ENCODE measurements at regions not wholly inside any gene's neighbourhood (a gene's known extent, or its start where the extent isn't known, plus 50 kb on each side); places are given as distances from the start of the nearest gene placed in this dataset.

- no peak overlapping the region for H3K27ac ChIP-seq (ENCODE audit: low read depth)
- ATAC-seq = no peak
- H3K27me3 ChIP-seq (ENCODE audit: insufficient read depth) = no peaks in the 10 kb centered on the region
- H3K79me2 ChIP-seq (replicated peaks; ENCODE audit: insufficient read depth) = no peaks in the 10 kb centered on the region
- Mint-ChIP-seq H3K4me3 (no peak overlapping the region), H3K27me3 (ENCODE audit: insufficient read depth, low read depth, poor library complexity) (peaks cover 4% of the 10 kb centered on the region), H3K36me3 (ENCODE audit: low read depth) (no peaks in the 10 kb centered on the region), H3K27ac (no peak overlapping the region), H3K9me3 (no peaks in the 10 kb centered on the region; the same call in 2 of the 3 replicates), H3K4me1 (peaks cover 14% of the 10 kb centered on the region)
- H2AFZ ChIP-seq = no peak overlapping the region
- no peak overlapping the region for H3K4me3 ChIP-seq
- DNase-seq (ENCODE audit: low spot score) = no peak
- H3K4me2 ChIP-seq = no peak overlapping the region
- no peaks in the 10 kb centered on the region for H3F3A ChIP-seq (replicated peaks; ENCODE audit: low read depth)
- H3K4me1 ChIP-seq (ENCODE audit: insufficient read depth) = no peaks in the 10 kb centered on the region; the same call in 1 of the 2 replicates
- H4K20me1 ChIP-seq (replicated peaks; ENCODE audit: insufficient read depth) = no peaks in the 10 kb centered on the region
- TF ChIP-seq EZH2 (IDR thresholded peaks at IDR 0.05; ENCODE audit: low read depth, unreplicated experiment) = no peak
- no peak for TF ChIP-seq STAT1 (IDR thresholded peaks at IDR 0.05; ENCODE audit: unreplicated experiment)
- TF ChIP-seq ZNF114 (CRISPR knock-in tag; IDR thresholded peaks at IDR 0.05) = no peak
- TF ChIP-seq POLR2AphosphoS5 (IDR thresholded peaks at IDR 0.05; ENCODE audit: low read depth) = no peak
- no peak for TF ChIP-seq EZH2phosphoT487 (IDR thresholded peaks at IDR 0.05; ENCODE audit: unreplicated experiment)
- no peak for TF ChIP-seq CTCF (conservative IDR thresholded peaks at IDR 0.05; ENCODE audit: low read depth in 2 of 2)
- no peak for TF ChIP-seq REST (IDR thresholded peaks at IDR 0.05; ENCODE audit: unreplicated experiment)
- no peak for TF ChIP-seq ZNF462 (CRISPR knock-in tag; IDR thresholded peaks at IDR 0.05)
- TF ChIP-seq NANOG (IDR thresholded peaks at IDR 0.05; ENCODE audit: borderline replicate concordance) = no peak
- no peak for TF ChIP-seq JUNB (IDR thresholded peaks at IDR 0.05; ENCODE audit: unreplicated experiment)
- no peak for TF ChIP-seq ETS1 (IDR thresholded peaks at IDR 0.05)
- TF ChIP-seq ZNF331 (CRISPR knock-in tag; IDR thresholded peaks at IDR 0.05; ENCODE audit: low read depth) = no peak
- TF ChIP-seq CREB1 (CRISPR knock-in tag; IDR thresholded peaks at IDR 0.05; ENCODE audit: low read depth) = no peak
- H3K9me2 ChIP-seq (ENCODE audit: insufficient read depth) = no peaks in the 10 kb centered on the region
- H3K36me3 ChIP-seq (ENCODE audit: insufficient read depth) = no peaks in the 10 kb centered on the region
Measured at GRCh38 chr5:2640717-2641116, 110.8 kb downstream of the IRX2 start.

Data from GM23338 (cell line).